NT2/D1 (cell line): ENCODE measurements at regions not wholly inside any gene's neighbourhood (a gene's known extent, or its start where the extent isn't known, plus 50 kb on each side); places are given as distances from the start of the nearest gene placed in this dataset.

ENCODE experiments used
- SUZ12 ChIP-seq: IDR thresholded peaks from 2 replicates; pipeline ENCODE4 v1.6.1; 2011; ENCODE audit not compliant: insufficient read length, insufficient read depth; ENCODE audit errors: extremely low read depth
- YY1 ChIP-seq: IDR thresholded peaks from 2 replicates; pipeline ENCODE4 v1.6.1; 2011; ENCODE audit not compliant: insufficient read length, insufficient read depth
- ZNF274 ChIP-seq: IDR thresholded peaks from 2 replicates; pipeline ENCODE4 v1.6.1; 2011; ENCODE audit warnings: mild to moderate bottlenecking, low read depth, low read length

- TF ChIP-seq SUZ12 (no peak), ZNF274 (no peak), YY1 (no peak)
Observed at GRCh38 chr16:9337308-9338032, 246.0 kb downstream of the HAPSTR1 start.
